ENCODE measurements at regions not wholly inside any gene's neighbourhood (a gene's known extent, or its start where the extent isn't known, plus 50 kb on each side); places are given as distances from the start of the nearest gene placed in this dataset.

DNA sequence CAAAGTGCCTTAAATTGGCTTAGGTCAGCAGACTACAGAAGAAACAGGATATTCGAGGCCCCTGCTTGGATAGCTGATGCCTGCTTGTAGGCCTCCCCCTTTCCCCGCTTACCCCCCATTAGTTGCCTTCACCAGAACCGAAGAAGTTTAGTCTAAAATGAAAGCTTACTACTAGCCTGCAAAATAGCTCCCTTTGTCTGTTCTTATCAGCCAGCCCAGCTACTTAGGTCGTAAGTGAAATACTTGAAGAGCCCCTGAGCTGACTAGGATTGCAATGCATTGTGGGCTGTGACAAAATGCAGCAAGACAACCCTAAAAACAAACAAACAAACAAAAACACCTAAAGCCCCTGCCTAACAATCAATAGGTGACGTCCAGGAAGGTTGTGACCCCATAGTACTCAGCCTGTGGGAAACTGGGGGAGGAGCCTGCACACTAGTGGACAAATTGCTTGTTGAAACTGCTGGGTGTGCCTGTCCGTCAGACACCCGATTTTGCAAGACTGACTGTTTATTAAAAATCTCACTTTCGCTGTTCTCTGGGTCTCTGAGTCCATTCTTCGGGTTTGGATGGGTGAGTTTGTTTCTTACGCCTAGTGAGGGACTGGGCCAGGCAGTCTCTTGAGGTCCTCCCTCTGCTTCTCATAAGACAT, 105.0 kb upstream of the DUSP22 start:
- no peaks in the 10 kb centered on the region for H3K27me3 Mint-ChIP-seq
- peak overlapping the region in 1 of 2 donors; percentile 100 for H3K27ac Mint-ChIP-seq
- peaks cover 28 to 34% of the 10 kb centered on the region in 2 donors for H3K4me1 Mint-ChIP-seq (ENCODE audit: low read depth in 2 of 2)
- H3K4me3 Mint-ChIP-seq, result no peak overlapping the region
- no peak for ATAC-seq
- H3K9me3 Mint-ChIP-seq, result no peaks in the 10 kb centered on the region
- DNase-seq (ENCODE audit: low spot score), result no peak
- no peaks in the 10 kb centered on the region for H3K36me3 Mint-ChIP-seq

GRCh38 chr6:188821-189655, 103.2 kb upstream of the DUSP22 start:
- DNase-seq (ENCODE audit: low spot score), result peak; percentile 91
- Mint-ChIP-seq H3K4me3 (peak overlapping the region; percentile 88), H3K4me1 (ENCODE audit: low read depth in 2 of 2) (peaks cover 41 to 49% of the 10 kb centered on the region in 2 donors), H3K9me3 (peaks cover 4% of the 10 kb centered on the region), H3K36me3 (no peaks in the 10 kb centered on the region), H3K27ac (peak overlapping the region; percentile 93 to 100), H3K27me3 (no peaks in the 10 kb centered on the region)
- ATAC-seq, result peak; percentile 86 to 94

GRCh38 chr6:189676-190075, 102.6 kb upstream of the DUSP22 start:
- Mint-ChIP-seq H3K27me3 (no peaks in the 10 kb centered on the region), H3K4me3 (peak overlapping the region; percentile 88), H3K9me3 (peaks cover 4% of the 10 kb centered on the region), H3K36me3 (no peaks in the 10 kb centered on the region), H3K27ac (peak overlapping the region; percentile 93 to 100), H3K4me1 (ENCODE audit: low read depth in 2 of 2) (peaks cover 46 to 56% of the 10 kb centered on the region in 2 donors)
- DNase-seq (ENCODE audit: low spot score) (no peak), ATAC-seq (no peak)

DNA sequence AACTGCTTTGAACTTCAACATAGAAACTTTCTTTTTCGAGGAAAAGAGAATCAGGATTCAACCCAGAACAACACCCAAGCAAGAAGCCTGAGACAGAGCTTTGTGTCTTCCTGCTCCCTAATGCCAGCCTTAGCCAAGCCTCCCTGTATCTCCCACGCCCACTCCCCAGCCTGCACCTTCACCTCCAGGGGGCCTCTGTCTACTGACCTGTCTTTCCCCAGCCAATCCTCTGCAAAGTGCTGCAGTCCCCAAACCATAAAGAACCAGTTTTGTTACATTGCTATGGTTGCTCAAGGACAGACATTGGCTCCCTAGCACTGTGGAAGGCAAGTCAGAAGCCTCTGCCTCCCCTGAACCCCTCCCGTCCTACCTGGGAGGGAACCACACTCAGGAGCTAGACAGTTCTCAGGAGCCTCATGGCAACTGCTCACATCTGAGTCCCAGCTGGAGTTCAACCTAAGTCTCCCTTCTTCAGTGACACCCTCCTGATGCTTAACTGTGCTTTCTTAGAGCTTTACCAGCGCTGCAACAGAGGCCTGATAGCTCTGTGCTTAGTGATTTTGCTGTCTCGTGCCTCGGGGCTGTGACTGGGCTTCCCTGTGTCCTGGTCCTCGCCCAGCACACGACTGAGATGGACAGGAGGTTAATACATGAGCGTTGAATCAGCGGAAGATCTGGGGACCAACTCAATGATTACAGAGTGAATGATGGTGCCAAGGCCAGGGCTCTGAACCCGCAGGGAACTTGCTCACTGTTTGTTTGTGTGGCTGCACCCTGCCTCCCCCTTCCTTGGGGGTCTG, 101.5 kb upstream of the DUSP22 start:
- Mint-ChIP-seq H3K27me3 (no peaks in the 10 kb centered on the region), H3K4me3 (peak overlapping the region; percentile 88), H3K9me3 (peaks cover 4% of the 10 kb centered on the region), H3K36me3 (no peaks in the 10 kb centered on the region), H3K27ac (peak overlapping the region; percentile 93 to 100), H3K4me1 (ENCODE audit: low read depth in 2 of 2) (peaks cover 57 to 67% of the 10 kb centered on the region in 2 donors)
- DNase-seq (ENCODE audit: low spot score), result no peak
- ATAC-seq, result no peak

GRCh38 chr6:191487-192312, 100.6 kb upstream of the DUSP22 start:
- DNase-seq (ENCODE audit: low spot score) (peak; percentile 52), ATAC-seq (no peak)
- Mint-ChIP-seq H3K9me3 (peaks cover 8% of the 10 kb centered on the region), H3K4me1 (ENCODE audit: low read depth in 2 of 2) (peaks cover 66 to 76% of the 10 kb centered on the region in 2 donors), H3K27me3 (no peaks in the 10 kb centered on the region), H3K4me3 (no peak overlapping the region), H3K36me3 (peaks cover 6% of the 10 kb centered on the region), H3K27ac (peak overlapping the region; percentile 93 to 100)

GRCh38 chr6:192313-192664, 100.0 kb upstream of the DUSP22 start:
- H3K4me1 Mint-ChIP-seq (ENCODE audit: low read depth in 2 of 2), result peaks cover 67 to 78% of the 10 kb centered on the region in 2 donors
- no peak for ATAC-seq
- DNase-seq (ENCODE audit: low spot score), result peak; percentile 39
- no peak overlapping the region for H3K4me3 Mint-ChIP-seq
- H3K27me3 Mint-ChIP-seq, result no peaks in the 10 kb centered on the region
- H3K27ac Mint-ChIP-seq, result peak overlapping the region; percentile 93 to 100
- H3K36me3 Mint-ChIP-seq, result peaks cover 6% of the 10 kb centered on the region
- H3K9me3 Mint-ChIP-seq, result peaks cover 8% of the 10 kb centered on the region

- ATAC-seq (no peak), DNase-seq (ENCODE audit: low spot score) (no peak)
- Mint-ChIP-seq H3K27ac (peak overlapping the region; percentile 93 to 100), H3K27me3 (no peaks in the 10 kb centered on the region), H3K9me3 (peaks cover 8% of the 10 kb centered on the region), H3K4me1 (ENCODE audit: low read depth in 2 of 2) (peaks cover 67 to 78% of the 10 kb centered on the region in 2 donors), H3K36me3 (peaks cover 6% of the 10 kb centered on the region), H3K4me3 (peak overlapping the region; percentile 65)
These were observed 99.1 kb upstream of the DUSP22 start for GRCh38 chr6:193180-193579.

DNA sequence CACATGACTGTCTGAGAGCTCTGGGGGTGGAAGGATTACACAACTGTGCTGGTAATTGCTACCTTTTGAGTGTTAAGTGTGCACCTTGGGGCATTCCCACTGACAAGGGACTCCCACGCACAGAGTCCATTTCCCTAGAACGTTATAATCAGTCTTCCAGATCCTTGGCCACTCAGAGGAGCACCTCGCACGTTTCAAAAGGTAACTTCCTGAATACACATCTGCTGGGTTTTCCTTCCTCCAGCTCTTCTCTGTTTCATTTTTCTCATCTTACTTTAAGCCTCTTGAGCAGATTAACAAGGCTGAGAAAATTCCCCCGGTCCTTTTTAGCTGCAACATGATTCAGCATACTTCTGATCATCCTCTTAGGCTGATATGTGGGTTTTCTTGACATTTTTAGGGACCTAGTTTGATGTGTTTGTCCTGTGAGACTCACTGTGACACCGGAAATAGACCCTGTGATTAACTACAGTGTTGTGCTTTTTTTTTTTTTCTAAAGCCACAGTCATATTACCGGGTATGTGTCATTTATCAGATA, 98.4 kb upstream of the DUSP22 start:
- no peaks in the 10 kb centered on the region for H3K27me3 Mint-ChIP-seq
- H3K4me3 Mint-ChIP-seq, result peak overlapping the region; percentile 65
- peaks cover 6% of the 10 kb centered on the region for H3K36me3 Mint-ChIP-seq
- ATAC-seq (peak; percentile 69 to 76), DNase-seq (ENCODE audit: low spot score) (peak; percentile 70)
- peaks cover 8% of the 10 kb centered on the region for H3K9me3 Mint-ChIP-seq
- H3K27ac Mint-ChIP-seq, result peak overlapping the region; percentile 93 to 100
- peaks cover 62 to 72% of the 10 kb centered on the region in 2 donors for H3K4me1 Mint-ChIP-seq (ENCODE audit: low read depth in 2 of 2)

DNA sequence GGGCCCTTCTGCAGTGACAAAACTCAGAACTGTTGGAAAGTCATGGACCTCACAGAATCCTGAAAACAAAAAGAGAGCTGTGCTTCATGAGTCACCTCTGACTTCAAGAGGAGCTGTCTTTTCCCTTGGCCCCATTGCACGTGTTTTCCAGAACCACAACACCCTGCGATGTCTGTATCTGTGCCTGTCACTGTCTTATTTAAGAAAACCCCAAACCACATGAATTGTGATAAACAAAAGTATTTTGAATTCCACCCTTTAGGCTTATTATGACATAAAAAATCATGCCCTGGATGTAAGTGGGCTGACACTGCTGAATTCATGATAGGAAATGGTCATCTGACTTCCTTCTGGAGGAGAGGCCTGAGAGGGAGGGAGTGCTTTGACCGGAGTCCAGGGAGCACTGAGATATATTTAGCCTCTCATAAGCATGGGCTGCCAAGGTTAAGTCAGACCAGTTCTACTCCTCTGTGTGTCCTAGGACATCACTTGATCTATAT, 96.4 kb upstream of the DUSP22 start:
- Mint-ChIP-seq H3K4me3 (peak overlapping the region; percentile 3), H3K9me3 (peaks cover 8% of the 10 kb centered on the region), H3K36me3 (peaks cover 6% of the 10 kb centered on the region), H3K4me1 (ENCODE audit: low read depth in 2 of 2) (peaks cover 41 to 56% of the 10 kb centered on the region in 2 donors), H3K27me3 (no peaks in the 10 kb centered on the region), H3K27ac (peak overlapping the region in 1 of 2 donors; percentile 100)
- no peak for ATAC-seq
- DNase-seq (ENCODE audit: low spot score), result peak; percentile 49

DNA sequence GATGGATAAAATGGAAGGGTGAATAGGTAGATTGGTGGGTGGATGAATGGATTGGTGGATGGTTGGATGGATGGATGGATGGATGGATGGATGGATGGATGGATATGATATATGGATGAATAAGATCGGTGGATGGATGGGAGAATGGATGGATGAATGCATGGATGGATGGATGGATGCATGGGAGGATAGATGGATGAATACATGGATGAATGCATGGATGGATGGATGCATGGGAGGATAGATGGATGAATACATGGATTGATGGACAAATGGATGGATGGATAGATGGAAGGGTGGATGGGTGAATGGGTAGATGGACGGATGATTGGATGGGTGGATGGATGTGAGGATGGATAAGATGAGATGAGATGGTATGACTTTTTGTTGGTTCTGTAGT, 95.7 kb upstream of the DUSP22 start:
- H3K27me3 Mint-ChIP-seq, result no peaks in the 10 kb centered on the region
- peaks cover 8% of the 10 kb centered on the region for H3K9me3 Mint-ChIP-seq
- H3K4me1 Mint-ChIP-seq (ENCODE audit: low read depth in 2 of 2), result peaks cover 39 to 49% of the 10 kb centered on the region in 2 donors
- H3K27ac Mint-ChIP-seq, result peak overlapping the region in 1 of 2 donors; percentile 100
- DNase-seq (ENCODE audit: low spot score) (no peak), ATAC-seq (no peak)
- peaks cover 6% of the 10 kb centered on the region for H3K36me3 Mint-ChIP-seq
- peak overlapping the region; percentile 3 for H3K4me3 Mint-ChIP-seq

- H3K4me3 Mint-ChIP-seq, result no peak overlapping the region
These were observed 88.6 kb upstream of the DUSP22 start for GRCh38 chr6:203661-204060.

DNA sequence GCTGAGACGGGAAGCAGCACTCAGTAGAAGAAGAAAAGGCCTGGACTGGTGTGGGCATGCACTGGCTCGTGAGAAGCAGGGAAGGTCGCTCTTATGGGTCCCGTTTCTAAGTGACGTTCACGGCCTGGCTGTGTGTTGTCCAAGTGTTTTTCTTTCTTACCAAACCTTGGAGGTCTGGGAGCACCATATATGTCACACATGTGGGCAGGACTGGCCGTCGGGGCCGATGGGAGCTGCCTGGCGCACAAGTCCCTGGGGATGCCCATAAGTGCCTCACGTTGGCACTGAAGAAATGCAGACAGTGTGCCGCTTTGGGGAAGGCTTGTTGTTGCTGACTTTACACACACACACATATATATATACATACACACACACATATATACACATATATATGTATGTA, 86.0 kb upstream of the DUSP22 start:
- Mint-ChIP-seq H3K4me1 (ENCODE audit: low read depth in 2 of 2) (peaks cover 27 to 31% of the 10 kb centered on the region in 2 donors), H3K27me3 (peaks cover 0 to 17% of the 10 kb centered on the region in 2 donors), H3K9me3 (no peaks in the 10 kb centered on the region), H3K4me3 (no peak overlapping the region), H3K27ac (peak overlapping the region in 1 of 2 donors; percentile 10), H3K36me3 (no peaks in the 10 kb centered on the region)
- DNase-seq (ENCODE audit: low spot score) (peak; percentile 22), ATAC-seq (no peak)

More at GRCh38 chr6:203661-204060, 88.6 kb upstream of the DUSP22 start:
- H3K4me1 Mint-ChIP-seq (ENCODE audit: low read depth in 2 of 2), result peaks cover 8 to 9% of the 10 kb centered on the region in 2 donors
- peaks cover 0 to 9% of the 10 kb centered on the region in 2 donors for H3K27me3 Mint-ChIP-seq
- ATAC-seq (no peak), DNase-seq (ENCODE audit: low spot score) (no peak)
- H3K27ac Mint-ChIP-seq, result peak overlapping the region in 1 of 2 donors; percentile 2
- no peaks in the 10 kb centered on the region for H3K36me3 Mint-ChIP-seq
- no peaks in the 10 kb centered on the region for H3K9me3 Mint-ChIP-seq

All from natural killer cell treated with Interleukin-12 subunit alpha and Interleukin-12 subunit beta and Interleukin-15 and Interleukin-18, amount 100 ng/mL, for 72 hours (primary cell).